ENCODE measurements at regions not wholly inside any gene's neighbourhood (a gene's known extent, or its start where the extent isn't known, plus 50 kb on each side); places are given as distances from the start of the nearest gene placed in this dataset.

- TF ChIP-seq JUND (IDR thresholded peaks at IDR 0.05) (no peak), MAX (IDR thresholded peaks at IDR 0.05) (no peak), RAD21 (IDR thresholded peaks at IDR 0.05) (no peak), NR2F2 (IDR thresholded peaks at IDR 0.05) (no peak), FOXA2 (IDR thresholded peaks at IDR 0.05) (no peak), ZBTB33 (IDR thresholded peaks at IDR 0.05) (no peak), ATF3 (IDR thresholded peaks at IDR 0.05) (no peak), CTCF (IDR thresholded peaks at IDR 0.05; ENCODE audit: low read depth, low read length, missing input control) (no peak), FOXA1 (IDR thresholded peaks at IDR 0.05) (no peak), TAF1 (conservative IDR thresholded peaks at IDR 0.05) (no peak), RXRA (IDR thresholded peaks at IDR 0.05) (no peak), HNF4G (IDR thresholded peaks at IDR 0.05) (no peak), HNF4A (conservative IDR thresholded peaks at IDR 0.05) (no peak), YY1 (IDR thresholded peaks at IDR 0.05) (no peak), SP1 (IDR thresholded peaks at IDR 0.05) (no peak), GABPA (IDR thresholded peaks at IDR 0.05 in 1 of 2, conservative IDR thresholded peaks at IDR 0.05 in 1 of 2) (no peak), EGR1 (IDR thresholded peaks at IDR 0.05; ENCODE audit: low read depth in 2 of 2) (no peak), REST (IDR thresholded peaks at IDR 0.05) (no peak)
- Histone ChIP-seq H3K36me3 (ENCODE audit: control insufficient read depth in 4 of 4, insufficient read depth in 3 of 4, low read depth in 1 of 4, low read length in 3 of 4) (no peaks in the 10 kb centered on the region), H3K9me3 (ENCODE audit: control insufficient read depth in 4 of 4, low read length in 3 of 4) (no peaks in the 10 kb centered on the region), H3K27me3 (ENCODE audit: control insufficient read depth in 4 of 4, insufficient read depth in 4 of 4, low read length in 3 of 4) (no peaks in the 10 kb centered on the region), H3K4me1 (ENCODE audit: control insufficient read depth in 4 of 4, insufficient read depth in 4 of 4, low read length in 3 of 4) (no peaks in the 10 kb centered on the region), H3K27ac (ENCODE audit: low read depth in 1 of 2, low read length in 2 of 2) (no peak overlapping the region), H3K4me3 (ENCODE audit: low read depth in 1 of 3, low read length in 3 of 3) (no peak overlapping the region), H3K9ac (ENCODE audit: low read depth in 1 of 2, low read length in 2 of 2) (no peak overlapping the region)
- no peak for DNase-seq (ENCODE audit: low spot score)
- 63% methylated on average over 1 of the region's 1 CpG for WGBS
These were observed 211.4 kb downstream of the AASDHPPT start for GRCh38 chr11:106288822-106289387.
